SK-N-SH treated with all-trans-retinoic acid at 6 μM for 48 hours (cell line): ENCODE measurements at regions not wholly inside any gene's neighbourhood (a gene's known extent, or its start where the extent isn't known, plus 50 kb on each side); places are given as distances from the start of the nearest gene placed in this dataset.

Experiments
- ATAC-seq: fragments of 200-7000 bp; cut with Tn5 transposase; 3 replicates; pipeline ENCODE4 v1.9.1; 2020; ENCODE audit warnings: mild to moderate bottlenecking, moderate library complexity
- ARNTL ChIP-seq: fragments of 450-650 bp; formaldehyde crosslinking; IDR thresholded peaks from 2 replicates; pipeline ENCODE4 v1.5.0; 2020; ENCODE audit warnings: low read depth, mild to moderate bottlenecking, moderate library complexity, borderline replicate concordance
- CSDC2 ChIP-seq: fragments of 250-450 bp; sonication (Bioruptor Pico); IDR thresholded peaks from 2 replicates; pipeline ENCODE4 v1.5.0; 2020; ENCODE audit warnings: mild to moderate bottlenecking, moderate library complexity
- ESRRG ChIP-seq: fragments of 250-450 bp; sonication (Bioruptor Pico); IDR thresholded peaks from 2 replicates; pipeline ENCODE4 v1.6.1; 2021; ENCODE audit warnings: mild to moderate bottlenecking
- GLIS3 ChIP-seq: fragments of 250-450 bp; sonication (Bioruptor Pico); IDR thresholded peaks from 2 replicates; pipeline ENCODE4 v1.5.0; 2020; ENCODE audit warnings: mild to moderate bottlenecking, moderate library complexity
- ISL1 ChIP-seq: fragments of 250-450 bp; sonication (Bioruptor Pico); IDR thresholded peaks from 2 replicates; pipeline ENCODE4 v2.1.2; 2022; ENCODE audit warnings: mild to moderate bottlenecking, moderate library complexity
- OSR1 ChIP-seq: fragments of 250-450 bp; sonication (Bioruptor Pico); IDR thresholded peaks from 2 replicates; pipeline ENCODE4 v1.8.0; 2022; ENCODE audit warnings: moderate library complexity, mild to moderate bottlenecking, inconsistent platforms
- PPARA ChIP-seq: fragments of 250-450 bp; sonication (Bioruptor Pico); IDR thresholded peaks from 2 replicates; pipeline ENCODE4 v1.5.0; 2020; ENCODE audit warnings: mild to moderate bottlenecking, borderline replicate concordance
- RARB ChIP-seq: fragments of 250-450 bp; sonication (Bioruptor Pico); IDR thresholded peaks from 2 replicates; pipeline ENCODE4 v1.8.0; 2021; ENCODE audit warnings: mild to moderate bottlenecking, moderate library complexity
- TCF4 ChIP-seq: fragments of 250-450 bp; sonication (Bioruptor Pico); IDR thresholded peaks from 2 replicates; pipeline ENCODE4 v1.8.0; 2021; ENCODE audit warnings: mild to moderate bottlenecking, moderate library complexity, borderline replicate concordance
- TOX ChIP-seq: fragments of 250-450 bp; sonication (Bioruptor Pico); IDR thresholded peaks from 2 replicates; pipeline ENCODE4 v1.8.0; 2021; ENCODE audit warnings: mild to moderate bottlenecking, moderate library complexity, borderline replicate concordance
- ZC3H10 ChIP-seq: fragments of 250-450 bp; sonication (Bioruptor Pico); IDR thresholded peaks from 2 replicates; pipeline ENCODE4 v1.5.1; 2021; ENCODE audit warnings: mild to moderate bottlenecking, moderate library complexity
- ZFP3 ChIP-seq: fragments of 250-450 bp; sonication (Bioruptor Pico); IDR thresholded peaks from 2 replicates; pipeline ENCODE4 v1.5.0; 2020; ENCODE audit warnings: mild to moderate bottlenecking, moderate library complexity
- ZFP30 ChIP-seq: fragments of 450-650 bp; formaldehyde crosslinking; IDR thresholded peaks from 2 replicates; pipeline ENCODE4 v1.5.0; 2022; ENCODE audit warnings: mild to moderate bottlenecking, moderate library complexity
- ZNF565 ChIP-seq: fragments of 450-650 bp; formaldehyde crosslinking; conservative IDR thresholded peaks from 2 replicates; pipeline ENCODE4 v1.5.0; 2020; ENCODE audit warnings: low read depth, mild to moderate bottlenecking, moderate library complexity
- ZNF70 ChIP-seq: fragments of 450-650 bp; formaldehyde crosslinking; IDR thresholded peaks from 2 replicates; pipeline ENCODE4 v1.5.0; 2020; ENCODE audit warnings: mild to moderate bottlenecking, moderate library complexity
- ZNF8 ChIP-seq: fragments of 450-650 bp; formaldehyde crosslinking; IDR thresholded peaks from 2 replicates; pipeline ENCODE4 v1.5.0; 2020; ENCODE audit warnings: mild to moderate bottlenecking, moderate library complexity
- TF ChIP-seq, protein P1 (sequence below): fragments of 250-450 bp; sonication (Bioruptor Pico); IDR thresholded peaks from 2 replicates; pipeline ENCODE4 v1.5.1; 2020; ENCODE audit warnings: low read depth, mild to moderate bottlenecking, moderate library complexity
- TF ChIP-seq, protein P2 (sequence below): fragments of 250-450 bp; sonication (Bioruptor Pico); IDR thresholded peaks from 2 replicates; pipeline ENCODE4 v1.8.0; 2021; ENCODE audit warnings: low read depth, mild to moderate bottlenecking, moderate library complexity, borderline replicate concordance
- TF ChIP-seq, protein P3 (sequence below): fragments of 250-450 bp; sonication (Bioruptor Pico); IDR thresholded peaks from 2 replicates; pipeline ENCODE4 v1.8.0; 2020; ENCODE audit warnings: mild to moderate bottlenecking, moderate library complexity, borderline replicate concordance
- TF ChIP-seq, protein P4 (sequence below): fragments of 250-450 bp; sonication (Bioruptor Pico); IDR thresholded peaks from 2 replicates; pipeline ENCODE4 v1.5.1; 2021; ENCODE audit warnings: mild to moderate bottlenecking, moderate library complexity
- TF ChIP-seq, protein P5 (sequence below): fragments of 250-450 bp; sonication (Bioruptor Pico); IDR thresholded peaks from 2 replicates; pipeline ENCODE4 v1.5.0; 2020; ENCODE audit warnings: mild to moderate bottlenecking, moderate library complexity

DNA sequence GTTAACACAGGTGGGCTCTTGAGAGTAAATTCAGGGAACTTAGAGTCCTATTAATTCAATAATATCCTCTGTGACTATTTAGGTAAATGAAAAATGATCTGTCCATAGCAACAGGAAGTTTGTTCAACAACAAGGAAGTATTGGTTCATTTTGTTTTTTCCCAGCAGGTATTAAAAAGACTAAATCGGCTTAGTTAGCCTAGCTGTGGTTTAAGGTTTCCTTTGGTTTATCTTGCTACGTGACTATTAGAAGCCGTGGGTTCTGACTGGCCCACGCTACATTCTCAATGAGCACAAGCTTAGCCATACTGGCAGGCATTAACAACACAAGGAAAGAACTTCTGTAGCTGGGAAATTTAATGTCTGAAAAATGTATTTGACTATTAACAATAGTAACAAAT lies 168.8 kb upstream of the HS3ST1 start:
- TF ChIP-seq TCF4 (CRISPR knock-in tag) (no peak), OSR1 (CRISPR knock-in tag) (no peak), ZFP3 (no peak), ARNTL (no peak), ISL1 (CRISPR knock-in tag) (no peak), ZC3H10 (CRISPR knock-in tag) (no peak), ZFP30 (CRISPR knock-in tag) (no peak)
- TF ChIP-seq, protein P1, sequence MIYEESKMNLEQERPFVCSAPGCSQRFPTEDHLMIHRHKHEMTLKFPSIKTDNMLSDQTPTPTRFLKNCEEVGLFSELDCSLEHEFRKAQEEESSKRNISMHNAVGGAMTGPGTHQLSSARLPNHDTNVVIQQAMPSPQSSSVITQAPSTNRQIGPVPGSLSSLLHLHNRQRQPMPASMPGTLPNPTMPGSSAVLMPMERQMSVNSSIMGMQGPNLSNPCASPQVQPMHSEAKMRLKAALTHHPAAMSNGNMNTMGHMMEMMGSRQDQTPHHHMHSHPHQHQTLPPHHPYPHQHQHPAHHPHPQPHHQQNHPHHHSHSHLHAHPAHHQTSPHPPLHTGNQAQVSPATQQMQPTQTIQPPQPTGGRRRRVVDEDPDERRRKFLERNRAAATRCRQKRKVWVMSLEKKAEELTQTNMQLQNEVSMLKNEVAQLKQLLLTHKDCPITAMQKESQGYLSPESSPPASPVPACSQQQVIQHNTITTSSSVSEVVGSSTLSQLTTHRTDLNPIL (CRISPR knock-in tag) = no peak
- TF ChIP-seq, protein P2, sequence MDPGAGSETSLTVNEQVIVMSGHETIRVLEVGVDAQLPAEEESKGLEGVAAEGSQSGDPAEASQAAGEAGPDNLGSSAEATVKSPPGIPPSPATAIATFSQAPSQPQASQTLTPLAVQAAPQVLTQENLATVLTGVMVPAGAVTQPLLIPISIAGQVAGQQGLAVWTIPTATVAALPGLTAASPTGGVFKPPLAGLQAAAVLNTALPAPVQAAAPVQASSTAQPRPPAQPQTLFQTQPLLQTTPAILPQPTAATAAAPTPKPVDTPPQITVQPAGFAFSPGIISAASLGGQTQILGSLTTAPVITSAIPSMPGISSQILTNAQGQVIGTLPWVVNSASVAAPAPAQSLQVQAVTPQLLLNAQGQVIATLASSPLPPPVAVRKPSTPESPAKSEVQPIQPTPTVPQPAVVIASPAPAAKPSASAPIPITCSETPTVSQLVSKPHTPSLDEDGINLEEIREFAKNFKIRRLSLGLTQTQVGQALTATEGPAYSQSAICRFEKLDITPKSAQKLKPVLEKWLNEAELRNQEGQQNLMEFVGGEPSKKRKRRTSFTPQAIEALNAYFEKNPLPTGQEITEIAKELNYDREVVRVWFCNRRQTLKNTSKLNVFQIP = no peak

DNA sequence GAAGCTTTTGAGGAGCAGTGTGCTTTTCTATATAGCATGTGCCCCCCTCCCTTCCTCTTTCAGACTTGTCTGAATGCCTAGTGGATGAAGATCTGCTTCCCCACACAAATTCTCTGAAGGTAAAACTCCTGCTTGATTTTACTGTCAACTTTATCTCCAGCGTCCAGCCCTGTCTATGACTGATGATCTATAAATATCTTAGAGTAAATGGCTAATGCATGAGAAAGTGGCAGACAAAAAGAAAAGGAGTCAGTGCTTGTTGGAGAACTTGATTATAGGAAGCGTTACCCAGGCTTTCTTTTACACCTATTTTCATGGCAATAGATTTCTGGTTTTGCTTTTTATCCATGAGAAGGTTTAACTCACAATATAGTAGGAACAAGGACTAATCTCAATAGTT lies 168.3 kb upstream of the HS3ST1 start:
- ATAC-seq = no peak
- TF ChIP-seq ZNF565 (CRISPR knock-in tag) (no peak), ARNTL (no peak), ZFP30 (CRISPR knock-in tag) (no peak), TCF4 (CRISPR knock-in tag) (no peak), ISL1 (CRISPR knock-in tag) (no peak), ZFP3 (no peak), TOX (no peak), RARB (CRISPR knock-in tag) (no peak), GLIS3 (CRISPR knock-in tag) (no peak), CSDC2 (CRISPR knock-in tag) (no peak), ESRRG (no peak)
- TF ChIP-seq, protein P3, sequence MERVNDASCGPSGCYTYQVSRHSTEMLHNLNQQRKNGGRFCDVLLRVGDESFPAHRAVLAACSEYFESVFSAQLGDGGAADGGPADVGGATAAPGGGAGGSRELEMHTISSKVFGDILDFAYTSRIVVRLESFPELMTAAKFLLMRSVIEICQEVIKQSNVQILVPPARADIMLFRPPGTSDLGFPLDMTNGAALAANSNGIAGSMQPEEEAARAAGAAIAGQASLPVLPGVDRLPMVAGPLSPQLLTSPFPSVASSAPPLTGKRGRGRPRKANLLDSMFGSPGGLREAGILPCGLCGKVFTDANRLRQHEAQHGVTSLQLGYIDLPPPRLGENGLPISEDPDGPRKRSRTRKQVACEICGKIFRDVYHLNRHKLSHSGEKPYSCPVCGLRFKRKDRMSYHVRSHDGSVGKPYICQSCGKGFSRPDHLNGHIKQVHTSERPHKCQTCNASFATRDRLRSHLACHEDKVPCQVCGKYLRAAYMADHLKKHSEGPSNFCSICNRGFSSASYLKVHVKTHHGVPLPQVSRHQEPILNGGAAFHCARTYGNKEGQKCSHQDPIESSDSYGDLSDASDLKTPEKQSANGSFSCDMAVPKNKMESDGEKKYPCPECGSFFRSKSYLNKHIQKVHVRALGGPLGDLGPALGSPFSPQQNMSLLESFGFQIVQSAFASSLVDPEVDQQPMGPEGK (CRISPR knock-in tag) = no peak
- TF ChIP-seq, protein P4, sequence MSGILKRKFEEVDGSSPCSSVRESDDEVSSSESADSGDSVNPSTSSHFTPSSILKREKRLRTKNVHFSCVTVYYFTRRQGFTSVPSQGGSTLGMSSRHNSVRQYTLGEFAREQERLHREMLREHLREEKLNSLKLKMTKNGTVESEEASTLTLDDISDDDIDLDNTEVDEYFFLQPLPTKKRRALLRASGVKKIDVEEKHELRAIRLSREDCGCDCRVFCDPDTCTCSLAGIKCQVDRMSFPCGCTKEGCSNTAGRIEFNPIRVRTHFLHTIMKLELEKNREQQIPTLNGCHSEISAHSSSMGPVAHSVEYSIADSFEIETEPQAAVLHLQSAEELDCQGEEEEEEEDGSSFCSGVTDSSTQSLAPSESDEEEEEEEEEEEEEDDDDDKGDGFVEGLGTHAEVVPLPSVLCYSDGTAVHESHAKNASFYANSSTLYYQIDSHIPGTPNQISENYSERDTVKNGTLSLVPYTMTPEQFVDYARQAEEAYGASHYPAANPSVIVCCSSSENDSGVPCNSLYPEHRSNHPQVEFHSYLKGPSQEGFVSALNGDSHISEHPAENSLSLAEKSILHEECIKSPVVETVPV (CRISPR knock-in tag) = no peak
- TF ChIP-seq, protein P5, sequence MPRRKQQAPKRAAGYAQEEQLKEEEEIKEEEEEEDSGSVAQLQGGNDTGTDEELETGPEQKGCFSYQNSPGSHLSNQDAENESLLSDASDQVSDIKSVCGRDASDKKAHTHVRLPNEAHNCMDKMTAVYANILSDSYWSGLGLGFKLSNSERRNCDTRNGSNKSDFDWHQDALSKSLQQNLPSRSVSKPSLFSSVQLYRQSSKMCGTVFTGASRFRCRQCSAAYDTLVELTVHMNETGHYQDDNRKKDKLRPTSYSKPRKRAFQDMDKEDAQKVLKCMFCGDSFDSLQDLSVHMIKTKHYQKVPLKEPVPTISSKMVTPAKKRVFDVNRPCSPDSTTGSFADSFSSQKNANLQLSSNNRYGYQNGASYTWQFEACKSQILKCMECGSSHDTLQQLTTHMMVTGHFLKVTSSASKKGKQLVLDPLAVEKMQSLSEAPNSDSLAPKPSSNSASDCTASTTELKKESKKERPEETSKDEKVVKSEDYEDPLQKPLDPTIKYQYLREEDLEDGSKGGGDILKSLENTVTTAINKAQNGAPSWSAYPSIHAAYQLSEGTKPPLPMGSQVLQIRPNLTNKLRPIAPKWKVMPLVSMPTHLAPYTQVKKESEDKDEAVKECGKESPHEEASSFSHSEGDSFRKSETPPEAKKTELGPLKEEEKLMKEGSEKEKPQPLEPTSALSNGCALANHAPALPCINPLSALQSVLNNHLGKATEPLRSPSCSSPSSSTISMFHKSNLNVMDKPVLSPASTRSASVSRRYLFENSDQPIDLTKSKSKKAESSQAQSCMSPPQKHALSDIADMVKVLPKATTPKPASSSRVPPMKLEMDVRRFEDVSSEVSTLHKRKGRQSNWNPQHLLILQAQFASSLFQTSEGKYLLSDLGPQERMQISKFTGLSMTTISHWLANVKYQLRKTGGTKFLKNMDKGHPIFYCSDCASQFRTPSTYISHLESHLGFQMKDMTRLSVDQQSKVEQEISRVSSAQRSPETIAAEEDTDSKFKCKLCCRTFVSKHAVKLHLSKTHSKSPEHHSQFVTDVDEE (CRISPR knock-in tag) = no peak
- TF ChIP-seq, protein P1 (CRISPR knock-in tag) = no peak

More for the DNA sequence above, 168.8 kb upstream of the HS3ST1 start:
- ATAC-seq = no peak

DNA sequence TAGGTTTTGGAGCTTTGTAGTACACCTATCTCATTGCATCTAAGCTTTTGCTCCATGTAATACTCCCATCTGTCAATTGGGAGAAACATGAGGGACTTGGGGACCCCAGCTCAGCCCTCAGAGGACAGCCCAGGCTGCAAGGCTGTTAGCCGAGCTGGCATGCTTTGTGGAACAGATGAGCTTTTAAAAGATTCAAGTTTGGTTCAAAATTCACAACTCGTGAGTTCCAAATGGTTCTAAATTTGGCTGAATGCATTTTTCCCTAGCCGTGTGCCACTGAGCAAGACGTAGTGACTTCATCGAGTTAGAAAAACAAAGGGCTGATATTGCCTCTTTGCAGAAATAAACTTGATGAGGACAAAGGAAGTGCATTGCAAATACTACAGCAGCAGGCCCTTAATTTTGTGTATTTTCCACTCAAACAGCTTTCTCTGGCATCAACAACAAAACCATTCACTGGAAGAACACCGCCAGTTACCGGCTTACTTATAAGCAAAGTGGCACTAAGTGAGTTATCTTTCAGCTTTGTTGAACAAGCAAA lies 165.0 kb upstream of the HS3ST1 start:
- no peak for ATAC-seq
- TF ChIP-seq CSDC2 (CRISPR knock-in tag) (no peak), ZNF70 (no peak), ZNF565 (CRISPR knock-in tag) (no peak), ZFP30 (CRISPR knock-in tag) (no peak), OSR1 (CRISPR knock-in tag) (no peak), ARNTL (no peak), RARB (CRISPR knock-in tag) (no peak), ZNF8 (no peak), PPARA (CRISPR knock-in tag) (no peak), GLIS3 (CRISPR knock-in tag) (no peak)
- TF ChIP-seq, protein P4 (CRISPR knock-in tag) = no peak
- TF ChIP-seq, protein P3 (CRISPR knock-in tag) = no peak
- TF ChIP-seq, protein P2 = no peak
